GM10248 (cell line): ENCODE measurements at regions not wholly inside any gene's neighbourhood (a gene's known extent, or its start where the extent isn't known, plus 50 kb on each side); places are given as distances from the start of the nearest gene placed in this dataset.

Source experiments
- CTCF ChIA-PET: fragments of 300-600 bp; sonication (Branson Sonifier 250); formaldehyde crosslinking; extraction: SDS; loops from one replicate; lab custom pipeline; 2021; ENCODE audit warnings: antibody characterized with exemption; lab: Yijun Ruan, JAX
- POLR2A ChIA-PET: fragments of 350-650 bp; sonication (Branson Sonifier 250); formaldehyde crosslinking; extraction: SDS; loops from one replicate; lab custom pipeline; 2020; ENCODE audit warnings: antibody characterized with exemption; lab: Yijun Ruan, JAX
- DNase-seq: peaks from one replicate; pipeline ENCODE4 v3.0.0; 2012; ENCODE audit errors: extremely low spot score
- CTCF ChIP-seq: IDR thresholded peaks from 2 replicates; pipeline ENCODE4 v1.5.1; 2012; ENCODE audit warnings: mild to moderate bottlenecking, low read depth; ENCODE audit errors: extremely low read depth, missing control alignments, control extremely low read depth

DNA sequence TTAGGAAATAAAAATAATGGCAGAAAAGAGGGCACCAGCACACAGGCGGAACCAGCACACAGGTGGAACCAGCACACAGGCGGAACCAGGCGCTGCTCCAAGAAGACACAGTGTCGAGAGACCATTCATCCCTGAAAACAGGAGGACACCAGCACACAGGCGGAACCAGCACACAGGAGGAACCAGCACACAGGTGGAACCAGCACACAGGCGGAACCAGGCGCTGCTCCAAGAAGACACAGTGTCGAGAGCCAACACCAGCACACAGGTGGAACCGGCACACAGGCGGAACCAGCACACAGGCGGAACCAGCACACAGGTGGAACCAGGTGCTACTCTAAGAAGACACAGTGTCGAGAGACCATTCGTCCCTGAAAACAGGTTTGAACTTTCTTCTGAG lies 115.5 kb upstream of the TMEM18 start:
- no peak for TF ChIP-seq CTCF
- DNase-seq = no peak
- ChIA-PET CTCF (no interaction called here), POLR2A (no interaction called here)

DNA sequence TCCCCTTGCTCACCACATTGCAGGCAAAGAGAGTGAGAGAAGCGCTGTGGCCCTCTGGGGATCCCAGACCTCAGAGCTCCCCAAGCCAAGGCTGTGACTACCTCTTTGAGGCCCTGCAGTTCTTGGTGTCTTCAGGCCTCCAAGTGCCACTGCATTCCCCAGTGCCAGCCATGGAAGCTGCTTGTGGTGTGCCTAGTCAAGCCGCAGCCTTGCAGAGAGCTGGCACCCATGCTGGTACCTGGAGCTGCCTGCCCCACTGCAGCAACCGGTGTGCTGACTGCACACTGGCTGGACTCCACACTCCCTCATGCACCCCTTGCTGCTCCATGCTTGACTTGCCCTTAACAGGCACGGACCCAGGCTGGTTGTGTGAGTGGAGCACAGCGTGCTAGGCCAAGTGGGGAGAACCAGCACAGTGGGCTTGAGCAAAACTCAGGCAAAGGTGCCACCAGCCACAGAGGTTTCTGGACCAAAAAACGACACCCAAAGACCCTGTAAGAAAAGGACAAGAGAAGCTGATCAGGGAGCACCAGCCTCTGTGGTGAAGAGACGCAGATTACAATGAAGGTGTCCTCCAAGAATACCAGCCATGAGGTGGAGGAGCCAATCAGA lies 113.5 kb upstream of the TMEM18 start:
- POLR2A ChIA-PET = no interaction called here
- TF ChIP-seq CTCF = no peak
- CTCF ChIA-PET = interaction anchor here (0.7 to 1.3 kb wide), 3 partner anchors 15 to 20 kb away, joined by 3 read pairs; no protein-coding TSS in a partner anchor
- no peak for DNase-seq

GRCh38 chr2:790081-790480 lies 112.9 kb upstream of the TMEM18 start:
- CTCF ChIA-PET = interaction anchor here (0.7 to 1.3 kb wide), 2 partner anchors 17 to 19 kb away, joined by 3 read pairs; no protein-coding TSS in a partner anchor
- POLR2A ChIA-PET = no interaction called here
- no peak for TF ChIP-seq CTCF
- no peak for DNase-seq

- no peak for DNase-seq
- POLR2A ChIA-PET = no interaction called here
- TF ChIP-seq CTCF = no peak
- CTCF ChIA-PET = no interaction called here
Observed at GRCh38 chr2:789529-789928, 112.3 kb upstream of the TMEM18 start.

DNA sequence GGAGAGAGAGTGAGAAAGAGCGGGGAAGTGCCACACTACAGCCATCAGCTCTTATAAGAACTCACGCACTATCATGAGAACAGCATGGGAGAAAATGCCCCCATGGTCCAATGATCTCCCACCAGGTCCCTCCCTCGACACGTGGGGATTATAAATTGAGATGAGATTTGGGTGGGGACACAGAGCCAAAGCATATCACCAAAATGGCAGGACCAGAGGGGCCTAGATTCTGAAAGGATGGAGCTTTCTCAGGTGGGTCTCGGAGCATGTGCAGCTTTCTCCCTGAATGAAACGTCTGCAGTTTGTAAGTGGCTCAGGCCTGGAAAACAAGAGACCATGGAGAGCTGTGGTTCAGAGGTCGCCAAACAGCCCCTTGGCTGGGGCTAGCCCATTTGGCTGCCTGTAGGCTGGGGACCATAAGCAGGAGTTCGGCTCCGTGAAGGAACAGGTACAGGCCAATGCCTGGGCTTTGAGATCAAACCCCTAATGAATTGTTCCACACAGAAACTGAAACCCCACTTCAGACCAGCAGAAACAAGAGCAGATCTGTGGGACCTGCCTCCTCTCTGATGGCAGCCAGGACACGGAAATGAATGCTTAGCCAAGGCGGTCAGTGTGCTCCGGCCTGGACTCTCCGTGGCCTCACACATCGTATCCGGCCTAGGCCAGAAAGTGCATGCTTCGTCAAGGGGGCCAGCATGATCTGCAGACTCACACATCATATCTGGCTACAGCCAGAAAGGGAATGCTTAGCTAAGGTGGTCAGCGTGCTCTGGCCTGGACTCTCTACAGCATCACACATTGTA lies 111.2 kb upstream of the TMEM18 start:
- ChIA-PET CTCF (interaction anchor here (0.8 to 1.6 kb wide), 2 partner anchors 9 to 18 kb away, joined by 3 to 4 read pairs; no protein-coding TSS in a partner anchor), POLR2A (no interaction called here)
- TF ChIP-seq CTCF = no peak
- no peak for DNase-seq

DNA sequence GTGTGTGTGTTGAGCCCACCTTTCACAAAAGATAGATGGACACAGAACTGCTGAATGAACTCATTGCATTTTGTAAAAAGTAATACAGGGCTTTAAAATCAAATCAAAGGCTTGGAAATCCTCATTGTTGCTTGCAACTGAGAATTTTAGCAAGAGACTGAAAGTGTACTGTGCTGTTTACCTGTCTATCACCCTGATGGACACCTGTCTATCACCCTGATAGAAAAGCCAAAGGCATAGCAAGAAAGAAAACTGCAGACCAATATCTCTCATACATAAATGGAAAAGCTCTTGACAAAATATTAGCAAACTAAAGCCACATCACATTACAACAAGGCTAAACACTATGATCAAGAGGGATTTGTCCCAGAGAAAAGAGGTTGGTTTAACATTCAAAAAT lies 107.5 kb upstream of the TMEM18 start:
- ChIA-PET CTCF (no interaction called here), POLR2A (no interaction called here)
- no peak for TF ChIP-seq CTCF
- no peak for DNase-seq
